H9 (cell line): ENCODE measurements at regions not wholly inside any gene's neighbourhood (a gene's known extent, or its start where the extent isn't known, plus 50 kb on each side); places are given as distances from the start of the nearest gene placed in this dataset.

Source experiments
- DNase-seq: peaks from one replicate; pipeline ENCODE4 v3.0.0-alpha.2; 2017
- H2AFZ ChIP-seq: one replicate; pipeline ENCODE4 v1.6.1; 2013; ENCODE audit warnings: mild to moderate bottlenecking, low read length, control low read depth, moderate library complexity
- H2AK5ac ChIP-seq: 2 replicates; pipeline ENCODE4 v1.6.1; 2013; ENCODE audit warnings: low read length, control low read depth, mixed read lengths; ENCODE audit not compliant: insufficient read length
- H2BK120ac ChIP-seq: one replicate; pipeline ENCODE4 v1.6.1; 2013; ENCODE audit warnings: low read depth, mild to moderate bottlenecking, low read length, control low read depth, inconsistent platforms; ENCODE audit not compliant: poor library complexity, severe bottlenecking
- H2BK12ac ChIP-seq: 2 replicates; pipeline ENCODE4 v1.6.1; 2013; ENCODE audit warnings: low read length, control low read depth, mixed read lengths, low read depth; ENCODE audit not compliant: insufficient read length
- H2BK15ac ChIP-seq: 2 replicates; pipeline ENCODE4 v1.6.1; 2013; ENCODE audit warnings: low read depth, low read length, control low read depth
- H2BK20ac ChIP-seq: one replicate; pipeline ENCODE4 v1.6.1; 2013; ENCODE audit warnings: low read depth, mild to moderate bottlenecking, low read length, control low read depth, inconsistent platforms; ENCODE audit not compliant: poor library complexity, severe bottlenecking
- H2BK5ac ChIP-seq: 2 replicates; pipeline ENCODE4 v1.6.1; 2013; ENCODE audit warnings: low read length, control low read depth, mixed read lengths; ENCODE audit not compliant: insufficient read length
- H3K14ac ChIP-seq: 2 replicates; pipeline ENCODE4 v1.6.1; 2013; ENCODE audit warnings: low read length, control low read depth; ENCODE audit not compliant: insufficient read depth
- H3K18ac ChIP-seq: 2 replicates; pipeline ENCODE4 v1.6.1; 2013; ENCODE audit warnings: low read depth, mild to moderate bottlenecking, mixed read lengths, low read length, control low read depth; ENCODE audit not compliant: insufficient read length
- H3K23ac ChIP-seq: 2 replicates; pipeline ENCODE4 v1.6.1; 2013; ENCODE audit warnings: low read length, control low read depth, mixed read lengths, low read depth; ENCODE audit not compliant: insufficient read length
- H3K23me2 ChIP-seq: 2 replicates; pipeline ENCODE4 v1.6.1; 2013; ENCODE audit warnings: low read depth, mild to moderate bottlenecking, mixed read lengths, low read length, control low read depth; ENCODE audit not compliant: insufficient read length, poor library complexity, severe bottlenecking
- H3K27ac ChIP-seq: 2 replicates; pipeline ENCODE4 v1.5.1; 2013; ENCODE audit warnings: low read length, control low read depth, mixed read lengths, low read depth; ENCODE audit not compliant: insufficient read length
- H3K27me3 ChIP-seq: 2 replicates; pipeline ENCODE4 v1.6.1; 2013; ENCODE audit warnings: low read length, control low read depth, inconsistent platforms; ENCODE audit not compliant: insufficient read depth
- H3K4ac ChIP-seq: 2 replicates; pipeline ENCODE4 v1.6.1; 2013; ENCODE audit warnings: low read depth, mild to moderate bottlenecking, control low read depth, inconsistent platforms, low read length, moderate library complexity
- H3K4me1 ChIP-seq: 2 replicates; pipeline ENCODE4 v1.6.1; 2013; ENCODE audit warnings: low read length, control low read depth, inconsistent platforms; ENCODE audit not compliant: insufficient read depth
- H3K4me2 ChIP-seq: 2 replicates; pipeline ENCODE4 v1.6.1; 2013; ENCODE audit warnings: low read length, control low read depth, mixed read lengths; ENCODE audit not compliant: insufficient read length, insufficient read depth
- H3K56ac ChIP-seq: 2 replicates; pipeline ENCODE4 v1.6.1; 2013; ENCODE audit warnings: low read depth, mild to moderate bottlenecking, mixed read lengths, low read length, control low read depth; ENCODE audit not compliant: insufficient read length
- H3K79me1 ChIP-seq: 2 replicates; pipeline ENCODE4 v1.6.1; 2013; ENCODE audit warnings: low read depth, mild to moderate bottlenecking, moderate library complexity, low read length, control low read depth, inconsistent platforms; ENCODE audit not compliant: insufficient read depth, poor library complexity, severe bottlenecking
- H3K79me2 ChIP-seq: 2 replicates; pipeline ENCODE4 v1.6.1; 2013; ENCODE audit warnings: low read length, control low read depth, inconsistent platforms; ENCODE audit not compliant: insufficient read depth
- H3K9ac ChIP-seq: 2 replicates; pipeline ENCODE4 v1.6.1; 2013; ENCODE audit warnings: low read length, control low read depth, mixed read lengths; ENCODE audit not compliant: insufficient read length; ENCODE audit errors: extremely low read depth
- H3K9me3 ChIP-seq: one replicate; pipeline ENCODE4 v1.6.1; 2013; ENCODE audit warnings: low read depth, low read length, inconsistent platforms; ENCODE audit not compliant: control insufficient read depth
- H3T11ph ChIP-seq: one replicate; pipeline ENCODE4 v1.6.1; 2013; ENCODE audit warnings: mild to moderate bottlenecking, low read length, control low read depth, inconsistent platforms
- H4K20me1 ChIP-seq: one replicate; pipeline ENCODE4 v1.6.1; 2013; ENCODE audit not compliant: control insufficient read depth, insufficient read length, insufficient read depth
- H4K5ac ChIP-seq: 2 replicates; pipeline ENCODE4 v1.6.1; 2013; ENCODE audit warnings: low read depth, mild to moderate bottlenecking, mixed read lengths, low read length, control low read depth; ENCODE audit not compliant: insufficient read length
- H4K8ac ChIP-seq: replicated peaks from 2 replicates; pipeline ENCODE4 v1.6.1; 2013; ENCODE audit warnings: low read length, control low read depth, mixed read lengths, low read depth; ENCODE audit not compliant: insufficient read length
- H4K91ac ChIP-seq: 2 replicates; pipeline ENCODE4 v1.6.1; 2013; ENCODE audit warnings: low read depth, mild to moderate bottlenecking, moderate library complexity, mixed read lengths, low read length, control low read depth; ENCODE audit not compliant: insufficient read length
- H3K27ac Mint-ChIP-seq, 3 experiments: 2 replicates in 2 of 3; 3 replicates in 1 of 3; pipeline ENCODE4 v1.8.0; 2020 to 2021; ENCODE audit warnings: mixed read lengths in 3 of 3, mild to moderate bottlenecking in 1 of 3, moderate library complexity in 1 of 3
- H3K27me3 Mint-ChIP-seq: 2 replicates; pipeline ENCODE4 v1.8.0; 2021; ENCODE audit warnings: low read depth, mild to moderate bottlenecking, moderate library complexity, mixed read lengths
- H3K36me3 Mint-ChIP-seq, 3 experiments: 2 replicates in 2 of 3; 3 replicates in 1 of 3; pipeline ENCODE4 v1.8.0; 2020 to 2021; ENCODE audit warnings: low read depth in 3 of 3, mixed read lengths in 3 of 3; ENCODE audit not compliant: insufficient read depth in 1 of 3
- H3K4me1 Mint-ChIP-seq, 2 experiments: 2 replicates each; pipeline ENCODE4 v1.8.0; 2020; ENCODE audit warnings: mixed read lengths in 2 of 2
- H3K4me3 Mint-ChIP-seq, 2 experiments: 2 replicates in 1 of 2; 3 replicates in 1 of 2; pipeline ENCODE4 v1.8.0; 2020 to 2021; ENCODE audit warnings: mild to moderate bottlenecking in 2 of 2, mixed read lengths in 2 of 2, moderate library complexity in 1 of 2
- H3K9me3 Mint-ChIP-seq, 2 experiments: 2 replicates in 1 of 2; 3 replicates in 1 of 2; pipeline ENCODE4 v1.8.0; 2020; ENCODE audit warnings: mild to moderate bottlenecking in 2 of 2, mixed read lengths in 2 of 2, moderate library complexity in 1 of 2
- CTCF ChIP-seq: fragments of 200-600 bp; sonication (generic); conservative IDR thresholded peaks from 3 replicates; pipeline ENCODE4 v1.8.0; 2021; ENCODE audit warnings: antibody characterized with exemption, mild to moderate bottlenecking
- WGBS: extraction: QIAGEN DNeasy Blood & Tissue Kit; methylation state at CpG from one replicate; pipeline ENCODE4 v1.1.7; 2013; ENCODE audit warnings: missing lambda C conversion rate, low lambda C conversion rate, mixed read lengths; ENCODE audit not compliant: insufficient read length; ENCODE audit errors: extremely low coverage; 5-methylcytosine and 5-hydroxymethylcytosine counted together

GRCh38 chr1:53394306-53394705 is 64.9 kb upstream of the DMRTB1 start:
- Histone ChIP-seq H2BK20ac (no peak overlapping the region), H3K14ac (no peak overlapping the region; the same call in 1 of the 2 replicates), H2BK5ac (no peak overlapping the region), H3K9me3 (no peaks in the 10 kb centered on the region), H4K8ac (no peak overlapping the region), H4K20me1 (no peaks in the 10 kb centered on the region), H2AK5ac (no peak overlapping the region), H3K4me1 (peaks cover 22% of the 10 kb centered on the region), H3K23ac (no peak overlapping the region), H3K18ac (no peak overlapping the region), H3K4me2 (no peak overlapping the region), H3K79me2 (no peaks in the 10 kb centered on the region), H2BK12ac (no peak overlapping the region), H3K56ac (no peak overlapping the region), H3K23me2 (no peaks in the 10 kb centered on the region), H2AFZ (no peak overlapping the region), H4K5ac (no peak overlapping the region), H3K27me3 (no peaks in the 10 kb centered on the region), H3T11ph (no peak overlapping the region), H4K91ac (no peak overlapping the region), H2BK15ac (no peak overlapping the region), H3K9ac (no peak overlapping the region), H2BK120ac (no peak overlapping the region), H3K79me1 (no peaks in the 10 kb centered on the region), H3K4ac (no peak overlapping the region), H3K27ac (no peak overlapping the region)
- Mint-ChIP-seq H3K4me1 (peaks cover 55 to 57% of the 10 kb centered on the region in 2 experiments), H3K27me3 (peaks cover 14% of the 10 kb centered on the region), H3K27ac (peak overlapping the region in 2 of 3 experiments; percentile 77 to 89; a peak in 4 of 7 replicates), H3K9me3 (peaks cover 0 to 2% of the 10 kb centered on the region in 2 experiments; a peak in 1 of 5 replicates), H3K4me3 (no peak overlapping the region), H3K36me3 (no peaks in the 10 kb centered on the region)
- DNase-seq: no peak
- no peak for TF ChIP-seq CTCF
- no CpG with 5 or more reads among the region's 6 CpGs for WGBS
